ENCODE measurements at regions not wholly inside any gene's neighbourhood (a gene's known extent, or its start where the extent isn't known, plus 50 kb on each side); places are given as distances from the start of the nearest gene placed in this dataset.
"Not testable (repeated sequence)": the region's sequence is repeated elsewhere in the genome, so short reads cannot be mapped to it uniquely, and the experiment has no call there.

GRCh38 chr5:88666761-88667495 is 216.1 kb downstream of the MEF2C start:
- DNase-seq: peak; percentile 18

- no peak for DNase-seq
These were observed 217.2 kb downstream of the MEF2C start for GRCh38 chr5:88665750-88666215.

- no peak for DNase-seq
These were observed 218.3 kb downstream of the MEF2C start for GRCh38 chr5:88664645-88665044.

- DNase-seq: no peak
These were observed 219.2 kb downstream of the MEF2C start for GRCh38 chr5:88663793-88664216.

- no peak for DNase-seq
These were observed 220.1 kb downstream of the MEF2C start for GRCh38 chr5:88662846-88663245.

GRCh38 chr5:88661806-88662207 is 221.2 kb downstream of the MEF2C start:
- no peak for DNase-seq

GRCh38 chr5:88660947-88661805 is 221.8 kb downstream of the MEF2C start:
- DNase-seq: peak; percentile 49

- peak; percentile 28 for DNase-seq
These were observed 222.6 kb downstream of the MEF2C start for GRCh38 chr5:88660264-88660946.

GRCh38 chr5:88659529-88660263 is 223.3 kb downstream of the MEF2C start:
- no peak for DNase-seq

GRCh38 chr5:88658886-88659285 is 224.1 kb downstream of the MEF2C start:
- DNase-seq: no peak

GRCh38 chr5:88657906-88658775 is 224.8 kb downstream of the MEF2C start:
- DNase-seq: no peak

- DNase-seq: no peak
These were observed 225.8 kb downstream of the MEF2C start for GRCh38 chr5:88657136-88657535.

GRCh38 chr5:88656221-88656950 is 226.6 kb downstream of the MEF2C start:
- DNase-seq: no peak

- DNase-seq: no peak
These were observed 229.5 kb downstream of the MEF2C start for GRCh38 chr5:88653471-88653870.

- DNase-seq: no peak
These were observed 235.1 kb downstream of the MEF2C start for GRCh38 chr5:88647901-88648300.

GRCh38 chr5:88646866-88647265 is 236.1 kb downstream of the MEF2C start:
- no peak for DNase-seq

- DNase-seq: no peak
These were observed 238.3 kb downstream of the MEF2C start for GRCh38 chr5:88644676-88645075.

GRCh38 chr5:88643315-88643714 is 239.7 kb downstream of the MEF2C start:
- DNase-seq: no peak

GRCh38 chr5:88634014-88634413 is 249.0 kb downstream of the MEF2C start:
- no peak for DNase-seq

- DNase-seq: not testable (repeated sequence)
These were observed 260.1 kb downstream of the MEF2C start for GRCh38 chr5:88622890-88623289.

GRCh38 chr5:88615767-88616166 is 267.2 kb downstream of the MEF2C start:
- not testable (repeated sequence) for DNase-seq
